Neural cell (in vitro differentiated cells): ENCODE measurements at regions not wholly inside any gene's neighbourhood (a gene's known extent, or its start where the extent isn't known, plus 50 kb on each side); places are given as distances from the start of the nearest gene placed in this dataset.
A peak's percentile ranks its signal among the peaks of the same experiment; 100 is the strongest.

Experiments
- CTCF ChIP-seq: fragments of 450-650 bp; IDR thresholded peaks from 2 replicates; pipeline ENCODE4 v1.5.1; 2014; ENCODE audit warnings: antibody characterized with exemption, mild to moderate bottlenecking, moderate library complexity; ENCODE audit not compliant: poor library complexity, severe bottlenecking
- EP300 ChIP-seq: fragments of 450-650 bp; conservative IDR thresholded peaks from 2 replicates; pipeline ENCODE4 v1.6.1; 2014; ENCODE audit warnings: antibody characterized with exemption, mild to moderate bottlenecking, moderate library complexity; ENCODE audit not compliant: poor library complexity, severe bottlenecking
- POLR2AphosphoS5 ChIP-seq: IDR thresholded peaks from 2 replicates; pipeline ENCODE4 v1.6.1; 2012
- RAD21 ChIP-seq: fragments of 450-650 bp; conservative IDR thresholded peaks from 2 replicates; pipeline ENCODE4 v1.6.1; 2014; ENCODE audit warnings: antibody characterized with exemption, mild to moderate bottlenecking, moderate library complexity
- SMC3 ChIP-seq: fragments of 450-650 bp; conservative IDR thresholded peaks from 2 replicates; pipeline ENCODE4 v1.6.1; 2014; ENCODE audit warnings: antibody characterized with exemption, mild to moderate bottlenecking, moderate library complexity; ENCODE audit not compliant: poor library complexity

GRCh38 chr13:87274209-87274819, 396.9 kb upstream of the SLITRK5 start:
- TF ChIP-seq CTCF (peak; percentile 78), POLR2AphosphoS5 (no peak), SMC3 (peak; percentile 85), EP300 (no peak), RAD21 (peak; percentile 81)
